NCI-H1105 treated with DMSO at 0.1 percent for 48 hours (cell line): ENCODE measurements at regions not wholly inside any gene's neighbourhood (a gene's known extent, or its start where the extent isn't known, plus 50 kb on each side); places are given as distances from the start of the nearest gene placed in this dataset.

ENCODE experiments used
- DNase-seq: peaks from one replicate; lab custom pipeline; 2025; lab: John Stamatoyannopoulos, UW

GRCh38 chr6:16851044-16851540, 89.8 kb upstream of the ATXN1 start:
- DNase-seq, result no peak

GRCh38 chr6:16850681-16851026, 89.4 kb upstream of the ATXN1 start:
- DNase-seq, result peak; percentile 96

GRCh38 chr6:16849988-16850680, 88.9 kb upstream of the ATXN1 start:
- DNase-seq, result no peak

GRCh38 chr6:16849280-16849987, 88.2 kb upstream of the ATXN1 start:
- DNase-seq, result peak; percentile 20

GRCh38 chr6:16846399-16846778, 85.1 kb upstream of the ATXN1 start:
- DNase-seq, result no peak

- no peak for DNase-seq
These were observed 82.9 kb upstream of the ATXN1 start for GRCh38 chr6:16844183-16844582.

GRCh38 chr6:16842676-16843075, 81.4 kb upstream of the ATXN1 start:
- no peak for DNase-seq

- DNase-seq, result no peak
These were observed 80.0 kb upstream of the ATXN1 start for GRCh38 chr6:16841241-16841640.

- no peak for DNase-seq
These were observed 79.5 kb upstream of the ATXN1 start for GRCh38 chr6:16840725-16841124.

- no peak for DNase-seq
These were observed 79.0 kb upstream of the ATXN1 start for GRCh38 chr6:16840291-16840690.

- no peak for DNase-seq
These were observed 78.4 kb upstream of the ATXN1 start for GRCh38 chr6:16839631-16840179.

- DNase-seq, result no peak
These were observed 76.1 kb upstream of the ATXN1 start for GRCh38 chr6:16837217-16837972.

GRCh38 chr6:16836144-16836981, 75.1 kb upstream of the ATXN1 start:
- no peak for DNase-seq

- DNase-seq, result no peak
These were observed 73.0 kb upstream of the ATXN1 start for GRCh38 chr6:16834242-16834641.

GRCh38 chr6:16832721-16833120, 71.5 kb upstream of the ATXN1 start:
- no peak for DNase-seq

GRCh38 chr6:16832043-16832567, 70.8 kb upstream of the ATXN1 start:
- no peak for DNase-seq

- DNase-seq, result no peak
These were observed 69.9 kb upstream of the ATXN1 start for GRCh38 chr6:16831136-16831535.

- no peak for DNase-seq
These were observed 66.8 kb upstream of the ATXN1 start for GRCh38 chr6:16828058-16828457.

- no peak for DNase-seq
These were observed 66.4 kb upstream of the ATXN1 start for GRCh38 chr6:16827627-16828026.

- DNase-seq, result no peak
These were observed 64.5 kb upstream of the ATXN1 start for GRCh38 chr6:16825784-16826183.

GRCh38 chr6:16824845-16825685, 63.8 kb upstream of the ATXN1 start:
- no peak for DNase-seq
